NB4 (cell line): ENCODE measurements at regions not wholly inside any gene's neighbourhood (a gene's known extent, or its start where the extent isn't known, plus 50 kb on each side); places are given as distances from the start of the nearest gene placed in this dataset.

ENCODE experiments used
- TF ChIP-seq, protein P1 (sequence below): IDR thresholded peaks from one replicate; pipeline ENCODE4 v1.5.1; 2012; ENCODE audit warnings: low read depth, low read length
- TF ChIP-seq, protein P2 (sequence below): IDR thresholded peaks from 2 replicates; pipeline ENCODE4 v1.6.1; 2011; ENCODE audit warnings: low read depth, low read length

DNA sequence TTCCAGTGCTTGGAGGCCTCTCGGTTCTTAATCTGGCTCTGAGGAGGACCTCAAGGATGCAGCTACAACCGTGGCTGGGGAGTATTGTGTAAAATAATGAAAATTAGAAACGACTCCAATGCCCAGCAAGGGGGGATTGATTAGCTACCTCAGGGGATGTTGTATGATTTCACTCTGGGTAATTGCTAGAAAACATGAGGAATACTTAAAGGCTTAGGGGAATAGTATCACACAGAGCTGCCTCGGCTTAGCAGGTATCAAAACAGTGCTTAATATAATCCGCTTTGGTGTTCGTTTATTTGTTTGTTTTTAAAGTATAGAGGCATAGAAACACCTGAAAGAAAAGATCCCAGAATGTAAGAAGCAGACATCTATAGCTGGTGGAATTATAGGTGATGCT, 102.5 kb downstream of the INHBB start:
- TF ChIP-seq, protein P1, sequence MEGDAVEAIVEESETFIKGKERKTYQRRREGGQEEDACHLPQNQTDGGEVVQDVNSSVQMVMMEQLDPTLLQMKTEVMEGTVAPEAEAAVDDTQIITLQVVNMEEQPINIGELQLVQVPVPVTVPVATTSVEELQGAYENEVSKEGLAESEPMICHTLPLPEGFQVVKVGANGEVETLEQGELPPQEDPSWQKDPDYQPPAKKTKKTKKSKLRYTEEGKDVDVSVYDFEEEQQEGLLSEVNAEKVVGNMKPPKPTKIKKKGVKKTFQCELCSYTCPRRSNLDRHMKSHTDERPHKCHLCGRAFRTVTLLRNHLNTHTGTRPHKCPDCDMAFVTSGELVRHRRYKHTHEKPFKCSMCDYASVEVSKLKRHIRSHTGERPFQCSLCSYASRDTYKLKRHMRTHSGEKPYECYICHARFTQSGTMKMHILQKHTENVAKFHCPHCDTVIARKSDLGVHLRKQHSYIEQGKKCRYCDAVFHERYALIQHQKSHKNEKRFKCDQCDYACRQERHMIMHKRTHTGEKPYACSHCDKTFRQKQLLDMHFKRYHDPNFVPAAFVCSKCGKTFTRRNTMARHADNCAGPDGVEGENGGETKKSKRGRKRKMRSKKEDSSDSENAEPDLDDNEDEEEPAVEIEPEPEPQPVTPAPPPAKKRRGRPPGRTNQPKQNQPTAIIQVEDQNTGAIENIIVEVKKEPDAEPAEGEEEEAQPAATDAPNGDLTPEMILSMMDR: no peak
- TF ChIP-seq, protein P2, sequence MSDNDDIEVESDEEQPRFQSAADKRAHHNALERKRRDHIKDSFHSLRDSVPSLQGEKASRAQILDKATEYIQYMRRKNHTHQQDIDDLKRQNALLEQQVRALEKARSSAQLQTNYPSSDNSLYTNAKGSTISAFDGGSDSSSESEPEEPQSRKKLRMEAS: no peak
